Neuronal stem cell (in vitro differentiated cells): ENCODE measurements at regions not wholly inside any gene's neighbourhood (a gene's known extent, or its start where the extent isn't known, plus 50 kb on each side); places are given as distances from the start of the nearest gene placed in this dataset.
A peak's percentile ranks its signal among the peaks of the same experiment; 100 is the strongest.

Experiments used
- DNase-seq: peaks from one replicate; pipeline ENCODE4 v3.0.0-alpha.2; 2013; ENCODE audit warnings: low spot score
- H2AFZ ChIP-seq: one replicate; pipeline ENCODE4 v1.6.1; 2013; ENCODE audit warnings: mild to moderate bottlenecking, low read length, inconsistent platforms
- H2AK5ac ChIP-seq: 2 replicates; pipeline ENCODE4 v1.6.1; 2013; ENCODE audit warnings: low read depth, mild to moderate bottlenecking, inconsistent platforms, low read length, moderate library complexity, mixed read lengths
- H2BK120ac ChIP-seq: 2 replicates; pipeline ENCODE4 v1.6.1; 2013; ENCODE audit warnings: low read depth, mild to moderate bottlenecking, inconsistent platforms, low read length, moderate library complexity, mixed read lengths
- H2BK12ac ChIP-seq: one replicate; pipeline ENCODE4 v1.6.1; 2013; ENCODE audit warnings: low read length, inconsistent platforms
- H2BK15ac ChIP-seq: 2 replicates; pipeline ENCODE4 v1.6.1; 2013; ENCODE audit warnings: mild to moderate bottlenecking, low read length, inconsistent platforms, mixed read lengths
- H2BK5ac ChIP-seq: one replicate; pipeline ENCODE4 v1.6.1; 2013; ENCODE audit warnings: inconsistent platforms, mild to moderate bottlenecking, low read length, moderate library complexity
- H3K14ac ChIP-seq: one replicate; pipeline ENCODE4 v1.6.1; 2013; ENCODE audit warnings: low read length, inconsistent platforms
- H3K18ac ChIP-seq: 2 replicates; pipeline ENCODE4 v1.6.1; 2013; ENCODE audit warnings: low read length, inconsistent platforms
- H3K23ac ChIP-seq: 2 replicates; pipeline ENCODE4 v1.6.1; 2013; ENCODE audit warnings: low read depth, mild to moderate bottlenecking, mixed read lengths, low read length, inconsistent platforms; ENCODE audit not compliant: poor library complexity
- H3K27ac ChIP-seq: replicated peaks from 3 replicates; pipeline ENCODE4 v1.5.1; 2013; ENCODE audit warnings: low read length, inconsistent platforms
- H3K27me3 ChIP-seq, 3 experiments: 2 replicates each; pipeline ENCODE4 v1.6.1; 2013; ENCODE audit warnings: low read length in 3 of 3, mild to moderate bottlenecking in 2 of 3, inconsistent platforms in 1 of 3, low read depth in 1 of 3, mixed read lengths in 1 of 3, moderate library complexity in 1 of 3; ENCODE audit not compliant: control insufficient read depth in 3 of 3, insufficient read depth in 3 of 3
- H3K36me3 ChIP-seq, 2 donors: replicated peaks in 1 of 2; 2 replicates each; pipeline ENCODE4 v1.6.1; 2013; ENCODE audit warnings: low read length in 2 of 2; ENCODE audit not compliant: control insufficient read depth in 2 of 2, insufficient read depth in 2 of 2
- H3K4ac ChIP-seq: 2 replicates; pipeline ENCODE4 v1.6.1; 2013; ENCODE audit warnings: inconsistent platforms, mild to moderate bottlenecking, low read length, moderate library complexity
- H3K4me1 ChIP-seq, 2 donors: 1 replicate in 1 of 2; 2 replicates in 1 of 2; pipeline ENCODE4 v1.6.1; 2013; ENCODE audit warnings: low read length in 2 of 2, low read depth in 1 of 2; ENCODE audit not compliant: control insufficient read depth in 2 of 2, insufficient read depth in 1 of 2
- H3K4me2 ChIP-seq: one replicate; pipeline ENCODE4 v1.6.1; 2013; ENCODE audit warnings: mild to moderate bottlenecking, low read length, inconsistent platforms; ENCODE audit not compliant: insufficient read depth, poor library complexity, severe bottlenecking
- H3K4me3 ChIP-seq, 2 donors: 2 replicates each; pipeline ENCODE4 v1.5.1; 2013; ENCODE audit warnings: low read length in 2 of 2, mild to moderate bottlenecking in 2 of 2, inconsistent platforms in 1 of 2, moderate library complexity in 1 of 2
- H3K79me1 ChIP-seq: one replicate; pipeline ENCODE4 v1.6.1; 2013; ENCODE audit warnings: low read depth, mild to moderate bottlenecking, inconsistent platforms, low read length, moderate library complexity
- H3K9ac ChIP-seq: one replicate; pipeline ENCODE4 v1.6.1; 2013; ENCODE audit warnings: mild to moderate bottlenecking, low read depth, low read length, inconsistent platforms; ENCODE audit not compliant: poor library complexity
- H3K9me3 ChIP-seq, 2 donors: replicated peaks in 1 of 2; 2 replicates each; pipeline versions ENCODE3 to v1.6.1; 2013; ENCODE audit warnings: low read length in 2 of 2, mild to moderate bottlenecking in 2 of 2, inconsistent platforms in 1 of 2, low read depth in 1 of 2, mixed read lengths in 1 of 2, moderate library complexity in 1 of 2; ENCODE audit not compliant: control insufficient read depth in 2 of 2, insufficient read depth in 1 of 2
- H4K8ac ChIP-seq: one replicate; pipeline ENCODE4 v1.6.1; 2013; ENCODE audit warnings: low read depth, mild to moderate bottlenecking, inconsistent platforms, low read length, moderate library complexity
- H4K91ac ChIP-seq: one replicate; pipeline ENCODE4 v1.6.1; 2013; ENCODE audit warnings: low read length, low read depth, mild to moderate bottlenecking, inconsistent platforms; ENCODE audit not compliant: poor library complexity
- WGBS, 2 donors: extraction: QIAGEN DNeasy Blood & Tissue Kit; methylation state at CpG; one replicate each; pipeline ENCODE4 v1.1.7; 2013; ENCODE audit warnings: missing lambda C conversion rate in 2 of 2, mixed read lengths in 1 of 2; ENCODE audit not compliant: insufficient read length in 2 of 2, insufficient replicate concordance in 1 of 2; ENCODE audit errors: extremely low coverage in 2 of 2; 5-methylcytosine and 5-hydroxymethylcytosine counted together

GRCh38 chr4:136277741-136278140 lies 1254.6 kb downstream of the PCDH18 start:
- Histone ChIP-seq H3K4me3 (no peak overlapping the region), H3K27ac (no peak overlapping the region), H3K27me3 (no peaks in the 10 kb centered on the region), H3K36me3 (no peaks in the 10 kb centered on the region), H3K4me2 (no peak overlapping the region), H3K18ac (no peak overlapping the region), H4K91ac (no peak overlapping the region), H2BK15ac (no peak overlapping the region), H3K14ac (no peak overlapping the region), H3K9ac (no peak overlapping the region), H2AFZ (peak overlapping the region; percentile 61), H2BK5ac (no peak overlapping the region), H3K79me1 (no peaks in the 10 kb centered on the region), H3K4me1 (peaks cover 0 to 7% of the 10 kb centered on the region in 2 donors), H2AK5ac (no peak overlapping the region), H3K4ac (no peak overlapping the region), H2BK12ac (no peak overlapping the region), H2BK120ac (no peak overlapping the region), H4K8ac (no peak overlapping the region), H3K9me3 (no peaks in the 10 kb centered on the region), H3K23ac (no peak overlapping the region)
- DNase-seq = no peak
- no CpG with 5 or more reads among the region's 2 CpGs for WGBS, 2 donors

DNA sequence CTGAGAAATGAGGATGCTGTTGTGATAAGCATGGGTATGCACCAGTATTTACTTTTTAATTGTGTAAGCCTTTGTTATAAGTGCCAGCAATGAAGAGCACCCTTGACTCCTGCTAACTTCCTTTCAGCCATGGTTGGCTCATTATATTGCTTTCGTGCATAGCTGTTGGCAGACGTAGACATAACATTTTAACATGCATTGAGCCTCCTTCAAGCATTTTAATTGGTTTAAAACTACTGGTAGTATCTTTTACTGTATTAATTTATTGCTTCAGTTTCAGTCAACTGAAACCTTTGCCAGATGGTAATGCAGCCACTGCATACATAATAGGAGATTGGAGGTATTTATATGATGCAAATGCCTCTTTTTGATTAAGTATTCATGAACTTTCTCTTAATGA lies 1285.4 kb downstream of the PCDH18 start:
- no peak for DNase-seq

GRCh38 chr4:136241221-136241986 lies 1290.9 kb downstream of the PCDH18 start:
- Histone ChIP-seq H3K27ac (no peak overlapping the region), H3K79me1 (no peaks in the 10 kb centered on the region), H3K27me3 (no peaks in the 10 kb centered on the region), H4K91ac (no peak overlapping the region), H3K4ac (no peak overlapping the region), H2BK5ac (no peak overlapping the region), H3K36me3 (no peaks in the 10 kb centered on the region), H2BK12ac (no peak overlapping the region), H3K4me2 (peak overlapping the region; percentile 2), H3K9me3 (peaks cover 5 to 15% of the 10 kb centered on the region in 2 donors), H4K8ac (no peak overlapping the region), H3K4me3 (no peak overlapping the region), H2BK120ac (no peak overlapping the region), H3K4me1 (no peaks in the 10 kb centered on the region), H3K14ac (no peak overlapping the region), H2AFZ (peak overlapping the region; percentile 51), H2BK15ac (no peak overlapping the region), H3K23ac (no peak overlapping the region), H2AK5ac (no peak overlapping the region), H3K18ac (no peak overlapping the region), H3K9ac (no peak overlapping the region)
- DNase-seq = no peak
- no CpG with 5 or more reads among the region's 7 CpGs for WGBS, 2 donors

More for the DNA sequence above, 1285.4 kb downstream of the PCDH18 start:
- Histone ChIP-seq H3K9me3 (no peaks in the 10 kb centered on the region), H3K9ac (no peak overlapping the region), H3K14ac (no peak overlapping the region), H4K91ac (no peak overlapping the region), H3K4me1 (no peaks in the 10 kb centered on the region), H3K4me3 (no peak overlapping the region), H3K27me3 (no peaks in the 10 kb centered on the region), H2BK5ac (no peak overlapping the region), H3K23ac (no peak overlapping the region), H4K8ac (no peak overlapping the region), H3K36me3 (no peaks in the 10 kb centered on the region), H3K4ac (no peak overlapping the region), H3K27ac (no peak overlapping the region), H2AFZ (peak overlapping the region; percentile 6), H2BK12ac (no peak overlapping the region), H3K4me2 (no peak overlapping the region), H3K79me1 (no peaks in the 10 kb centered on the region), H2AK5ac (no peak overlapping the region), H3K18ac (no peak overlapping the region), H2BK15ac (no peak overlapping the region), H2BK120ac (no peak overlapping the region)
- no CpG with 5 or more reads among the region's 2 CpGs for WGBS, 2 donors

DNA sequence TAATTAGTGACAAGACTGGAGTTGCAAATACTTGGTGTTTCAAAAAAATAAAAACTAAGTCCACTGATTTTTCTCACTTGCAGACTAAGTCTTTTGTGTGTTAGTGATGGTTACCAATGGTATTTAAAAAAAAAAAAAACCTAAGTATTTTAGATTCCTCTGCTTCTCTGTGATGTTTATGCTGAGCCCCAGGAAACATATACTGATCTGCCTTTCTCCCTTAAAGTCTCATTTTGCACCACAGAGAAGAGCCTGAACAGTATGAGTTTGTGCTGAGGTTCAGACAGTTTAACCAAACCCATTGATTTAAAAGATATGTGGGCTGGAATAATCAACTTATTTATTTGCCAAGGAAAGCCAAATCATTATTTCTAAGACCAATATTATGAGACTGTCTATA lies 1305.0 kb downstream of the PCDH18 start:
- Histone ChIP-seq H3K23ac (no peak overlapping the region), H3K14ac (no peak overlapping the region), H3K18ac (no peak overlapping the region)

More for the DNA sequence above, 1305.0 kb downstream of the PCDH18 start:
- no peak overlapping the region for H3K4ac ChIP-seq
- H3K4me1 ChIP-seq = no peaks in the 10 kb centered on the region
- H3K79me1 ChIP-seq = no peaks in the 10 kb centered on the region
- no peak overlapping the region for H4K91ac ChIP-seq
- no peak overlapping the region for H2AK5ac ChIP-seq
- H2BK120ac ChIP-seq = no peak overlapping the region
- H4K8ac ChIP-seq = no peak overlapping the region
- no peak overlapping the region for H2BK5ac ChIP-seq
- no peak overlapping the region for H2AFZ ChIP-seq
- no peak overlapping the region for H3K4me2 ChIP-seq
- H3K27me3 ChIP-seq = no peaks in the 10 kb centered on the region
- no peaks in the 10 kb centered on the region for H3K9me3 ChIP-seq
- H3K36me3 ChIP-seq = no peaks in the 10 kb centered on the region
- no peak overlapping the region for H2BK15ac ChIP-seq
- no peak overlapping the region for H3K9ac ChIP-seq
- no peak overlapping the region for H3K27ac ChIP-seq
- no peak overlapping the region for H3K4me3 ChIP-seq
- no peak overlapping the region for H2BK12ac ChIP-seq
- no peak for DNase-seq
